Astrocyte of the spinal cord (primary cell): ENCODE measurements at regions not wholly inside any gene's neighbourhood (a gene's known extent, or its start where the extent isn't known, plus 50 kb on each side); places are given as distances from the start of the nearest gene placed in this dataset.
A peak's percentile ranks its signal among the peaks of the same experiment; 100 is the strongest.

ENCODE experiments used
- DNase-seq: peaks from one replicate; pipeline ENCODE4 v3.0.0; 2011; ENCODE audit warnings: low read depth, low spot score
- H3K4me3 ChIP-seq: 2 replicates; pipeline ENCODE4 v1.5.1; 2011; ENCODE audit warnings: low read depth, mild to moderate bottlenecking, low read length, moderate library complexity
- in situ Hi-C: cut with HindIII; loops from 2 replicates; pipeline ENCODE4 v1.10.0; 2017; ENCODE audit warnings: low sequenced_read_pairs
- TF ChIP-seq, protein P1 (sequence below): IDR thresholded peaks from 2 replicates; pipeline ENCODE4 v1.5.1; 2012; ENCODE audit warnings: low read depth, mild to moderate bottlenecking, low read length, inconsistent platforms

DNA sequence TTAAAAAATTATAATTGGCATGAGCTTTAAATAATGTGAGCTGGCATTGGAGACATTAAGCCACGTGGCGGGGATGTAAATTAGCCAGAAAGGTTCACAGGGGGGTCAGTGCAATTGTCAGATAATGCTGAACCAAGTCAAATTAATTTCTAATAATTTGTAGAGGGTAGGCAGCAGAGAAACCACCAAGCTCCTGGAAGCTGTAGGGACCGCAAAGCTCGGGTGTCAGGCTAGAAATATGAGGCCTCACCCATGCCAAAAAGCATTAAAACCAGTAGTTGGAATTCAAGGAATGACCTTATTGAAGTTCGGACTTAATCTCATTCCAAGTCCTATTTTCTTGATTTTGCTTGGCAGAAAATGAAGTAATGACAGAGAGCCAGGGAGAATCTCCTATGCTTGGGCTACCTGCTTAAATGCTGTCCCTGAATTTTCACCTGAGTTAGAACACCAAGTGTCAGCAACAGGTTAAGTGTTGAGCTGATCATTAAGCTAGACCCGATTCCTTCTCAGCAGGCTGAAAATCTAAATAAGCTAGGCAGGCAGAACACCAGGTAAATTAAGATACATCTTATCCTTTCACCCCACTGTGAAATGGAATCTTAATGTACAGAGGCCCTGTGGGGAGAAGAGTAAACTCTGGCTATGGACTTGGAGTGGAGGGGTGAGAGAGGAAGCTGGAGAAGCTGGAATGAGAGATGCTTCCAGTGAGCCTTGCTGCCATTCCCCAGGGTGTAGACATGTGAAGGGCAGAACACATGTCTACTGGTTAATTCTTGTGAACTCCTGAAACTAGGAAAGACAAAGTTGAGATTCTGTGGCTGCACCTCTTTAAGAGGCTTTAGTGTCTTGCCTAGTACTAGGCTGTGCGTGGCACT, 520.0 kb downstream of the SLC4A3 start:
- DNase-seq, result peak; percentile 64

DNA sequence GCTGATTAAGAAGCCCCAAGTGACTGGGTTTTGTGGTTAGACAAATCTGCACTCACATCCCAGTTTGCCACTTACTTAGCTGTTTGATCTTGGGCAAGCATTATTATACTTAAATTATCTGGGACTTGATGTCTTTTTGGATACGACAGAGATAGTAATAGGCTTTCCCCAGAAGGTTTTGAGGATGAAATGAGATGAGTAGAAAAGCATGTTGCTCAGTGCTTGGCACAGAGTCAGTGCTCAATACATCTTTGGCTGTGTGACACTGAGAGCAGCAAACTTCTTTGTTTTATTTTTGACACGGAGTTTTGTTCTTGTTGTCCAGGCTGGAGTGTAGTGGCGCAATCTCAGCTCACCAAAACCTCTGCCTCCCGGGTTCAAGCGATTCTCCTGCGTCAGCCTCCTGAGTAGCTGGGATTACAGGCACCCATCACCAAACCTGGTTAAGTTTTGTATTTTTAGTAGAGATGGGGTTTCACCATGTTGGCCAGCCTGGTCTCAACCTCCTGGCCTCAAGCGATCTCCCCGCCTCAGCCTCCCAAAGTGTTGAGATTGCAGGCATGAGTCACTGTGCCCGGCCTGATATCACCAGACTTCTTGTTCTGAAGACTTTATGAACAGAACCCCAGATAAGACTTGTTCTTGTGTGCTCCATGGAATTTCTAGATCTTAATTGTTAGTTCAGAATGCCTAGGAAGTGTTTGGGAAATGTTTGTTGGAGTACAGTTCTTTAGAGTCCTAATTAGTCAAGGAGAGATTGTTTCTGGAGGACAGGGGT, 521.2 kb downstream of the SLC4A3 start:
- TF ChIP-seq, protein P1, sequence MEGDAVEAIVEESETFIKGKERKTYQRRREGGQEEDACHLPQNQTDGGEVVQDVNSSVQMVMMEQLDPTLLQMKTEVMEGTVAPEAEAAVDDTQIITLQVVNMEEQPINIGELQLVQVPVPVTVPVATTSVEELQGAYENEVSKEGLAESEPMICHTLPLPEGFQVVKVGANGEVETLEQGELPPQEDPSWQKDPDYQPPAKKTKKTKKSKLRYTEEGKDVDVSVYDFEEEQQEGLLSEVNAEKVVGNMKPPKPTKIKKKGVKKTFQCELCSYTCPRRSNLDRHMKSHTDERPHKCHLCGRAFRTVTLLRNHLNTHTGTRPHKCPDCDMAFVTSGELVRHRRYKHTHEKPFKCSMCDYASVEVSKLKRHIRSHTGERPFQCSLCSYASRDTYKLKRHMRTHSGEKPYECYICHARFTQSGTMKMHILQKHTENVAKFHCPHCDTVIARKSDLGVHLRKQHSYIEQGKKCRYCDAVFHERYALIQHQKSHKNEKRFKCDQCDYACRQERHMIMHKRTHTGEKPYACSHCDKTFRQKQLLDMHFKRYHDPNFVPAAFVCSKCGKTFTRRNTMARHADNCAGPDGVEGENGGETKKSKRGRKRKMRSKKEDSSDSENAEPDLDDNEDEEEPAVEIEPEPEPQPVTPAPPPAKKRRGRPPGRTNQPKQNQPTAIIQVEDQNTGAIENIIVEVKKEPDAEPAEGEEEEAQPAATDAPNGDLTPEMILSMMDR, result no peak
- H3K4me3 ChIP-seq, result no peak overlapping the region
- in situ Hi-C loops, result no loop called here
- no peak for DNase-seq

More for the DNA sequence above, 520.0 kb downstream of the SLC4A3 start:
- H3K4me3 ChIP-seq, result no peak overlapping the region
- TF ChIP-seq, protein P1, result no peak
- in situ Hi-C loops, result no loop called here

DNA sequence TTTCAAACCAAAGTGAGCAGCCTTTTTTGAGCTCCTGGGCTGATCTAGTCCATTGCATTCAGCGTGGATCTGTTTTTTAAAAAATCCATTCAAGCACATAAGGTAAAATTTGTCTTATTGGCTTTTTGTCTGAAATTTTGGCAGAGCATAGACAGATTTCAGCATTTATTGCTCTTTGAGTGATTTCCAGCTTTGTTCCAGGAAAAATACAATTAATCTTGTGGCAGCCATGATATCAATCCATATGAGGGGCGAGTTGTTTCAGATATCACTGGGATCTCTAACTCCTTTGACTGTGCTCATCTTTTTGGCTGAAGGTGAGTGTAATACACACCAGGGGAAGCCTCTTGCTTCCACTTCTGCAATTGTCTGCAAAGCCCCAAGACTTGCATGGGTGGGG, 523.9 kb downstream of the SLC4A3 start:
- TF ChIP-seq, protein P1, result no peak
- in situ Hi-C loops, result no loop called here
- no peak overlapping the region for H3K4me3 ChIP-seq
- DNase-seq, result no peak

DNA sequence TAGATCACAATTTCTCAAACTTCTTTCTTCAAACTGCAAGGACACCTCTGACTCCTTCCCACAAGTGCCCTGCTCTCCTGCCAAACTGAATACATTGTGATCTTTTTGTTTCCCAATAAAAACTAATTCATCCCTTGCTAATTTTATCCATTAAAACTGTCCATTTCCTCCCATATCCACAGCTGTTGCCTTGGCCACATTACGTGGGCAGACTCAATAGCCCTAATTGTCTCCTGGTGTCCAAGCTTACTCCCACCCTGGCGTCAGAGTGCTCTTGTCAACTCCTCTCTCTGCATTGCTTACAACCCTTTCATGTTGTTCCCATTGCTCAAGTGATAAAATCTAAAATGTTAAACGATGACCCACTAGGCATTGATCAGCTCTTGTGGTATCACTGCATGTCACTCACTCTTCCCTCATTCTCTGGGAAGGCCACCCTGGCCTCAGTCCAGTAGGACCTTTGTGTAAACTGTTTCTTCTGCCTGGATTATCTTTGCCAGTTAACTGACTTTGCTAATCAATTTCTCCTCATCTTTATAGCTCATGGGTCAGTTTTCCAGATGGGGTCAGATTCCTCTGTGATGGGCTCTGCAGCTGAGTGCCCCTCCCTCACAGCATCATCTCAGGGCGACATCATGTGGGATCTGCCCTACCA, 525.0 kb downstream of the SLC4A3 start:
- no peak overlapping the region for H3K4me3 ChIP-seq
- DNase-seq, result no peak
- TF ChIP-seq, protein P1, result no peak
- in situ Hi-C loops, result no loop called here

DNA sequence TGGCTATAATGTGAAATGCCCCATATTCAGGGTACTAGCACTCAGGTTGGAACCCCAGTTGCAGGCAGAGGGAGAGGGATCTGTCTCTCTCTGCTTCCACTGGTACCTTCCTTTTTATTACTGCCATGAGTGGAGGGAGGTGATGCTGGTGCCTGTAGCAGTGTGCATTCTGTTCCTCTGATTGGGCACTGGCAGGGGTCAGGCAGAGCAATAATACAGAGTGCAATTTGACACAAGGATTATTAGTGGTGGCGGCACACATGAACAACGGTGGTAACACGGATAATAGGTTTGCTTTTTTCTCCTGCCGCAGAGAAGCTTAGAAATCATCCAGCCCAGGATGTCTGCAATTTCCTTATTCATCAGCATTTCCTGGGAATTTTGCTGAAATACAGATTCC, 525.7 kb downstream of the SLC4A3 start:
- in situ Hi-C loops, result no loop called here
- TF ChIP-seq, protein P1, result no peak
- H3K4me3 ChIP-seq, result no peak overlapping the region
- DNase-seq, result no peak

DNA sequence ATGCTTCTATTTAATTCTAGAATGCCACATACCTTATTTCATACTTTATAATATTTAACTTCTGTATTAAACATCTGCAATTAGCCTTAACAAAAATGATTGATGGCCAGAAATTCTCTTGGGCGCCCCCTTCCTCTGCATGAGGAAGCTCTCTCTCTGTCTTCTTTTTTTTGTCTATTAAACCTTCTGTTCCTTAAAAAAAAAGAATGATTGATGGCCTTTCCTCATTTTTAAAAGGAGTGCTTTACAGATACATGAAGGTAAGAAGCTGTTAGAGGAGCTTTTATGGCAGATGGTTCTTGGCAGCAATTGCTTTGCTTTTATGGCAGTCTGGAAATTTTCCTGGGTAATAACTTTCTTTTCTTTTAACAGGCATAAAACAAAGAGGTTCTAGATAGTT, 526.9 kb downstream of the SLC4A3 start:
- DNase-seq, result no peak
- in situ Hi-C loops, result no loop called here
- H3K4me3 ChIP-seq, result no peak overlapping the region
- TF ChIP-seq, protein P1, result no peak
